Astrocyte of the spinal cord (primary cell): ENCODE measurements at regions not wholly inside any gene's neighbourhood (a gene's known extent, or its start where the extent isn't known, plus 50 kb on each side); places are given as distances from the start of the nearest gene placed in this dataset.

ENCODE experiments used
- DNase-seq: peaks from one replicate; pipeline ENCODE4 v3.0.0; 2011; ENCODE audit warnings: low read depth, low spot score
- H3K4me3 ChIP-seq: 2 replicates; pipeline ENCODE4 v1.5.1; 2011; ENCODE audit warnings: low read depth, mild to moderate bottlenecking, low read length, moderate library complexity
- in situ Hi-C: cut with HindIII; loops from 2 replicates; pipeline ENCODE4 v1.10.0; 2017; ENCODE audit warnings: low sequenced_read_pairs
- TF ChIP-seq, protein P1 (sequence below): IDR thresholded peaks from 2 replicates; pipeline ENCODE4 v1.5.1; 2012; ENCODE audit warnings: low read depth, mild to moderate bottlenecking, low read length, inconsistent platforms

- TF ChIP-seq, protein P1, sequence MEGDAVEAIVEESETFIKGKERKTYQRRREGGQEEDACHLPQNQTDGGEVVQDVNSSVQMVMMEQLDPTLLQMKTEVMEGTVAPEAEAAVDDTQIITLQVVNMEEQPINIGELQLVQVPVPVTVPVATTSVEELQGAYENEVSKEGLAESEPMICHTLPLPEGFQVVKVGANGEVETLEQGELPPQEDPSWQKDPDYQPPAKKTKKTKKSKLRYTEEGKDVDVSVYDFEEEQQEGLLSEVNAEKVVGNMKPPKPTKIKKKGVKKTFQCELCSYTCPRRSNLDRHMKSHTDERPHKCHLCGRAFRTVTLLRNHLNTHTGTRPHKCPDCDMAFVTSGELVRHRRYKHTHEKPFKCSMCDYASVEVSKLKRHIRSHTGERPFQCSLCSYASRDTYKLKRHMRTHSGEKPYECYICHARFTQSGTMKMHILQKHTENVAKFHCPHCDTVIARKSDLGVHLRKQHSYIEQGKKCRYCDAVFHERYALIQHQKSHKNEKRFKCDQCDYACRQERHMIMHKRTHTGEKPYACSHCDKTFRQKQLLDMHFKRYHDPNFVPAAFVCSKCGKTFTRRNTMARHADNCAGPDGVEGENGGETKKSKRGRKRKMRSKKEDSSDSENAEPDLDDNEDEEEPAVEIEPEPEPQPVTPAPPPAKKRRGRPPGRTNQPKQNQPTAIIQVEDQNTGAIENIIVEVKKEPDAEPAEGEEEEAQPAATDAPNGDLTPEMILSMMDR, result peak; percentile 30
- in situ Hi-C loops, result no loop called here
- DNase-seq, result peak; percentile 63
- H3K4me3 ChIP-seq, result no peak overlapping the region
Observed at GRCh38 chrX:8971116-8971515, 62.8 kb downstream of the FAM9B start.

DNA sequence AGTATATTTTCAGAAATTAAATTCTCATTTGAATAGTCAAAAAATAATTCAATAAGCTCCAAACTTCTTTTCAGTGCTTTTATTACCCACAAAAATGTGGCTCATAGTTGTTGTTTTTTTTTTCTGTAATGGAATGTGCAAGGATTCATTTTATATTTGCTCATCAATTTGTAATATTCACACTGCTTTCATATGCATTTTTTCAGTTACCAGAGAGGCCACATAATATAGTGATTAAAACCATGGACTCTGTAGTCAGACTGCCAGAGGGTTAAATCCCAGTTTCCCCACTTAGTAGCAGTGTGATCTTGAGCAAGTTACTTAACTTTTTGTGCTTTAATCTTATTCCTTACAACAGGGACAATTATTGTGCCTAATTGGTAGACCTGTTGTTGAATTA is 64.5 kb downstream of the FAM9B start:
- no peak overlapping the region for H3K4me3 ChIP-seq
- TF ChIP-seq, protein P1, result no peak
- no peak for DNase-seq
- in situ Hi-C loops, result no loop called here

DNA sequence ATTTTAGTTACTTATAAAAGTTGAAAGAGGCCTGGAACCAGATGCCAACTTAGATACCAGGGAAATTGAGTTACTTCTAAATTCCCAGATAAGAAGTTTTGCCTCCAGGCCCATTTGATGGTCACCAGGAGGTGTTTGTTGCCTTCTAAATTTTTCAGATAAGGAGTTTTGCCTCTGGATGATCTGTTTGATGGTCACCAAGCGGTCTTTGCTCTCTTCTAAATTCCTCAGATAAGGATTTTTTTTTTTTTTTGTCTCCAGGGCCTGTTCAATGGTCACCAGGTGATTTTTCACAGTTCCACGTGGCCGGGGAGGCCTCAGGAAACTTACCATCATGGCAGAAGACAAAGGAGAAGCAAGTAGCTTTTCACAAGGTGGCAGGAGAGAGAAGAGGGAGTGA is 66.5 kb downstream of the FAM9B start:
- TF ChIP-seq, protein P1, result no peak
- in situ Hi-C loops, result no loop called here
- DNase-seq, result no peak
- no peak overlapping the region for H3K4me3 ChIP-seq

DNA sequence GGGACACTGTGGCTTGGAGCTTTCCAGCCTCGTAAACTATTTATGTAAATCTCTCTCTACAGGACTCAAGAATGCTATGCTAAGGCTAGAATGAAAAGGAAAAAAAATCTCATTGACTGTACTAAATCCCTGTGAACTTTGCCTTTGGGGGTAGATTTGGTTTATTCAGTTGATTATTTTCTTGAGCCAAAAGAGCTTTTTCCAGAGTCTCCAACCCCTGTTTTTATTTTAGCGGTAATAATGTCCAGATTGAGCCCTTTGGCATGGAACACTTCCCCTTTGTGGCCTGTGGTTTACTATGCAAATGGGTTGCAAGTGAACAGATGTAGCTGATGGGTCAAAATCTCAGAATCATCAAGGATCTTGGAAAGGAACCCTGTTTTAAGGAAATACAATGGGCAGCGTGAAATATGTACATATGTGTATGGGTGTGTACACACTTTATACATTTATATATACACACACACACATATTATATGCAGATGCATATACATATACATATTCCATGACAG is 72.9 kb downstream of the FAM9B start:
- DNase-seq, result peak; percentile 59
- in situ Hi-C loops, result no loop called here
- TF ChIP-seq, protein P1, result no peak
- H3K4me3 ChIP-seq, result no peak overlapping the region

- TF ChIP-seq, protein P1, result no peak
- no peak for DNase-seq
- H3K4me3 ChIP-seq, result no peak overlapping the region
- in situ Hi-C loops, result no loop called here
Observed at GRCh38 chrX:8955511-8955910, 78.4 kb downstream of the FAM9B start.

- TF ChIP-seq, protein P1, result no peak
- in situ Hi-C loops, result no loop called here
- no peak for DNase-seq
- H3K4me3 ChIP-seq, result no peak overlapping the region
Observed at GRCh38 chrX:8946563-8946962, 87.4 kb downstream of the FAM9B start.

DNA sequence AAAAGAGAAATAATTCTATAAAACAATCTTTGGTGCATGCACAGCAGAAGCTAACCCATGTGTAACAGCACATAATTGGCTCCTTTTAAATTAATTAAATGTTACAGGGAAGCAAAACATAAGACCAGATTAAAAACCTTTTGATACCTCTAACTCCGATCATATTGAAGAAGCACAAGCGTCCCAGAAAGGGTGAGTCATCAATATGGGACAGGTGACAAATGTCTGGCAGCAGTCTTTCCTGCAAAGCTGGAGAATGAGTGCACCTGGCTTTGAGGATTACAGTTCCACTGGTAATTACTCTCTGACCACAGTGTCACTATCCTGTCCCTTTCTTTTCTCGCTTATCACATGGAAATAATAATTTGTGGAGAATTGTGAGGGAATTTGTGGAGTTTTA is 94.6 kb downstream of the FAM9B start:
- DNase-seq, result no peak
- no peak overlapping the region for H3K4me3 ChIP-seq
- TF ChIP-seq, protein P1, result no peak
- in situ Hi-C loops, result no loop called here
